ENCODE measurements at regions not wholly inside any gene's neighbourhood (a gene's known extent, or its start where the extent isn't known, plus 50 kb on each side); places are given as distances from the start of the nearest gene placed in this dataset.

DNA sequence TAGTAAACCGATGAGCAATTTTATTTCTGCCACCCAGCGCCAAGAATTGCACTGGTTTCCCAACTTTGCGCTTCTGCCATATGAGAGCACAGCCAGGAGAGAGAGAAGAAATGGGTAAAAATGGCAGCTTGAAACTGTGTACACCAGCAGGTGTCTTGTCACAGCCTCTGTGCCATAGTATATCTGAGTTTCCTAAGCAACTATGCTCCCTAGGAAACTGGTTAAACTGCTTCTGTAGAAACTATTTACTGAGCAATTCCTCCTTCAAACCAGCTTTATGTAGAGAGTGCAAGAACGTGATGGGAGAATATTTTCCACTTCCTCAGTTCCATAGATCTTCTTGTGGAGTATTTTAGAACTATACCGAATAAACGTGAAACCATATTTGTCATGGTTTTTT is 1361.3 kb downstream of the PCDH9 start:
- Histone ChIP-seq H3K4me1 (ENCODE audit: control insufficient read depth, insufficient read depth, low read length) (no peaks in the 10 kb centered on the region), H3K27ac (ENCODE audit: low read length) (no peak overlapping the region), H3K4me3 (ENCODE audit: low read length) (no peak overlapping the region), H3K36me3 (ENCODE audit: control insufficient read depth, insufficient read depth, low read length) (no peaks in the 10 kb centered on the region), H3K27me3 (ENCODE audit: control insufficient read depth, insufficient read depth, low read length) (no peaks in the 10 kb centered on the region), H3K9me3 (ENCODE audit: control insufficient read depth, low read depth, low read length) (no peaks in the 10 kb centered on the region)
- 72% methylated on average over 6 of the region's 6 CpGs for WGBS (ENCODE audit: insufficient coverage, low lambda C conversion rate)
- DNase-seq = no peak

DNA sequence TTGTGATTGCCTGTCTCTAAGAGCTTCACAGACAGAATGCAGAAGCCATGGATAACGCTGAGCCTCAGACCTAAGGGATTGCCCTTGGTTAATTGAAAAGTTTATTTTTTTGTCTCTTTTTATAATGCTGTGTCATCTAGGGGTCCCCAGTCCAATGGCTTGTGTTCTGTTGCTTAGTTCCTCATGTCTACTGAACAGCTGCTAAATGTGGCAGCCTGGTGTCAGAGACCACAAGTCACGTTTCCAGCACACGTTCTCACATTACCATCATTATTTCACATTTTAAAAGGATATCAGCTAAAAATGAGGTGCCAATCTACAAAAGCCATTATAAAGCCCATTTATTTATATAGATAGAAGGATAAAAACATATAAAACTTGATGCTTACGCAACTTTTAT is 1362.0 kb downstream of the PCDH9 start:
- Histone ChIP-seq H3K4me1 (ENCODE audit: control insufficient read depth, insufficient read depth, low read length) (no peaks in the 10 kb centered on the region), H3K36me3 (ENCODE audit: control insufficient read depth, insufficient read depth, low read length) (no peaks in the 10 kb centered on the region), H3K27me3 (ENCODE audit: control insufficient read depth, insufficient read depth, low read length) (no peaks in the 10 kb centered on the region), H3K9me3 (ENCODE audit: control insufficient read depth, low read depth, low read length) (no peaks in the 10 kb centered on the region), H3K27ac (ENCODE audit: low read length) (no peak overlapping the region), H3K4me3 (ENCODE audit: low read length) (no peak overlapping the region)
- 100% methylated on average over 1 of the region's 4 CpGs for WGBS (ENCODE audit: insufficient coverage, low lambda C conversion rate)
- no peak for DNase-seq

DNA sequence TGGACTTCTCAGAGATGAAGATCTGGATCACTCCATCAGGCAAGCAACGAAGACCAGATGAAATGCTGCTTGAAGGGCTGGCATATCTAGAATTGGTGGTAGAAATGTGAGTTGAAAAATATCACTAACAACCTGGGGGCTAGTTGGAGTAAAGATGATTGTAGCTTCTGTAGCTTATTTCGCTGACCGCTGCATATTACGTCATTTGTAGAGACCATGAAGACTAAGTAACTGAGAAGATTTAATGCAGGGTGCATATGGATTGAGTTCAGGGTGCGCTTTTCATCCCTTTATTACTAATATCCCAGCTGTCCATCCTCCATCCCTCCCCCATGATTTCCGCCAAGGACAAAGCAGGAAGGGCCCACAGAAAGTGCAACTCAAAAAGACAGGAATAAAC is 1364.0 kb downstream of the PCDH9 start:
- H3K27ac ChIP-seq (ENCODE audit: low read length) = no peak overlapping the region

DNA sequence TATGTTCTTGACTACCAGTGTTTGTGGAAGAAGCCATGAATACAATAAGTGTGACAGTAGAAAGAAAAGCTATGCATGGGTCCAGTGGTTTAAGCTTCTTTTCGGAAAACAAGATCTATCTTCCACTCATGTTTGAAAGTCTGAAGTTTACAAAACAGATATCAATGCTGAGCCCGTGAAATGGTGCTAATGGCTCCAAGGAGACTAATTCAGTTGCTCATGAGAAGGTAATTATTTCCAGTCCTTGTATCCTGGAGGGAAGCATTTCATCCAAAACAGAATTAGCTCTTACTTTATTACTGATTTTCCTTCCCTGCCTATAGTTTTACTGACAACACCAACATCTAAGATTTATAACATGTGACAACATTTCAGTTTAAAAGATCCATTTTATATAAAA is 1364.9 kb downstream of the PCDH9 start:
- no peaks in the 10 kb centered on the region for H3K4me1 ChIP-seq (ENCODE audit: control insufficient read depth, insufficient read depth, low read length)
- no peak overlapping the region for H3K27ac ChIP-seq (ENCODE audit: low read length)
- no peaks in the 10 kb centered on the region for H3K36me3 ChIP-seq (ENCODE audit: control insufficient read depth, insufficient read depth, low read length)
- WGBS (ENCODE audit: insufficient coverage, low lambda C conversion rate) = no CpG with 5 or more reads among the region's 2 CpGs
- no peak for DNase-seq
- H3K4me3 ChIP-seq (ENCODE audit: low read length) = no peak overlapping the region
- H3K27me3 ChIP-seq (ENCODE audit: control insufficient read depth, insufficient read depth, low read length) = no peaks in the 10 kb centered on the region
- no peaks in the 10 kb centered on the region for H3K9me3 ChIP-seq (ENCODE audit: control insufficient read depth, low read depth, low read length)

More for the DNA sequence above, 1364.0 kb downstream of the PCDH9 start:
- H3K36me3 ChIP-seq (ENCODE audit: control insufficient read depth, insufficient read depth, low read length) = no peaks in the 10 kb centered on the region
- H3K27me3 ChIP-seq (ENCODE audit: control insufficient read depth, insufficient read depth, low read length) = no peaks in the 10 kb centered on the region
- no peaks in the 10 kb centered on the region for H3K9me3 ChIP-seq (ENCODE audit: control insufficient read depth, low read depth, low read length)
- H3K4me1 ChIP-seq (ENCODE audit: control insufficient read depth, insufficient read depth, low read length) = no peaks in the 10 kb centered on the region
- WGBS (ENCODE audit: insufficient coverage, low lambda C conversion rate) = 100% methylated on average over 2 of the region's 6 CpGs
- no peak for DNase-seq
- no peak overlapping the region for H3K4me3 ChIP-seq (ENCODE audit: low read length)

DNA sequence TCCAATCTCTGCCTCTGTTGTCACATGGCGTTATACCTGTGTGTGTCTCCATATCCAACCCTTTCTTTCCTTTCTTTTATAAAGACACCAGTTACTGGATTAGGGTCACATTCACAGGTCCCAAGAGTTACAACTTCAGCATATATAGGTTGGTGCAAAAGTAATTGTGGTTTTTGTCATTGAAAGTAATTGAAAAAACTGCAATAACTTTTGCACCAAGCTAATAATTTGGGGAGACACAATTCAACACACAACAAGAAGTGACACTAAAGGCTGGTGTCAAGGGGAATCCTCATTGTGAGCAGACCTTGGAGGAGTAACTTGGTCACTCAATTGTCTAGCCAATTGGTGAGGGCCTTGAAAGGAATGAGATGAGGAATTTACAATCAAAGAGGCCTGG is 1366.1 kb downstream of the PCDH9 start:
- no CpG with 5 or more reads among the region's 1 CpG for WGBS (ENCODE audit: insufficient coverage, low lambda C conversion rate)
- Histone ChIP-seq H3K4me1 (ENCODE audit: control insufficient read depth, insufficient read depth, low read length) (no peaks in the 10 kb centered on the region), H3K27me3 (ENCODE audit: control insufficient read depth, insufficient read depth, low read length) (no peaks in the 10 kb centered on the region), H3K27ac (ENCODE audit: low read length) (no peak overlapping the region), H3K4me3 (ENCODE audit: low read length) (no peak overlapping the region), H3K9me3 (ENCODE audit: control insufficient read depth, low read depth, low read length) (no peaks in the 10 kb centered on the region), H3K36me3 (ENCODE audit: control insufficient read depth, insufficient read depth, low read length) (no peaks in the 10 kb centered on the region)
- DNase-seq = no peak

DNA sequence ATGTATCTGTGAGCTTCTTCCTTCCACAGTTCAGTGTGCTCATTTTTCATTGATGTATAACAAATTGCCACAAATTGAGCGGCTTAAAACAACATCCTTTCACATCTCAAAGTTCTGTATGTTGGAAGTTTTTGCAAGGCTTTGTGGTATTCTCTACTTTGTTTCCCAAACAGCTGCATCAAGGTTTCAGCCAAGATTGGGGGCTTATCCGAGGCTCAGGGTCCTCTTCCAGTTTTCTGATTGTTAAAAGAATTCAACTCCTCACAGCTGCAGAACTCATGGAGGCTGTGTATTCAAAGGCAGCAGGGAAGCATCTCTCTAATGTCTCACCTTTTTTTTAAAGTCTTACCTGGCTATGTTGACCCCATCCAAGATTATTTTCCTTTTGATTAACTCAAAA is 1369.8 kb downstream of the PCDH9 start:
- DNase-seq = no peak
- H3K27me3 ChIP-seq (ENCODE audit: control insufficient read depth, insufficient read depth, low read length) = no peaks in the 10 kb centered on the region
- H3K9me3 ChIP-seq (ENCODE audit: control insufficient read depth, low read depth, low read length) = no peaks in the 10 kb centered on the region
- no peak overlapping the region for H3K4me3 ChIP-seq (ENCODE audit: low read length)
- H3K4me1 ChIP-seq (ENCODE audit: control insufficient read depth, insufficient read depth, low read length) = no peaks in the 10 kb centered on the region
- no peak overlapping the region for H3K27ac ChIP-seq (ENCODE audit: low read length)
- H3K36me3 ChIP-seq (ENCODE audit: control insufficient read depth, insufficient read depth, low read length) = no peaks in the 10 kb centered on the region
- no CpG with 5 or more reads among the region's 2 CpGs for WGBS (ENCODE audit: insufficient coverage, low lambda C conversion rate)

DNA sequence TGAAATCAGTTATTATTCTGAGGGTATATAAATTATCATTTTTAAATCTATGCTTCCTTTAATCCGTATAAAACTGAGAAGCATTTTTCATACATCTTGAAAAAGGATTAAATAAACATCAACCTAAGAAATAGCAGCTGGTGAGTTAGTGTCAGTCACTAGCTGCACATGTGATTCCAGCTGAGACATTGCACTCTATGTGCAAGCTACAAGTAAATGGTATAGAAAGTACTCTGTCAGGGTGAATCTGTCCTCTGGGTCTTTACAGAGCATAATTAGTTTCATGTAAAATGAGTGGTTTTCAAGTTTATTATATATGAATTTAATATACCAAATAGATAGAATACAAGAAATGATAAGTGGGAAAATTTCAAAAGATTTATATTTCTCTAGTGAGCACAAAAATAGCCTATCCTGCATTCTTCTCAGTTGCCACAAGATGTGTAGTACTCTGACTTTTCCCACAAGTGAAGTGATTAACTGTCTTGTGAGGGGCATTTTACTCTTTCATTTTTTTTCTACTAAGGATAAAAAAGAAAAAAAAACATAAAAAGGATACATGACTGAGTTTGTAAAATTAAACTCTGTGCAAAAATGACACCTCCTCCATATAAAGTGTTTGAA is 1372.1 kb downstream of the PCDH9 start:
- Histone ChIP-seq H3K36me3 (ENCODE audit: control insufficient read depth, insufficient read depth, low read length) (no peaks in the 10 kb centered on the region), H3K4me3 (ENCODE audit: low read length) (no peak overlapping the region), H3K9me3 (ENCODE audit: control insufficient read depth, low read depth, low read length) (no peaks in the 10 kb centered on the region), H3K27ac (ENCODE audit: low read length) (no peak overlapping the region), H3K4me1 (ENCODE audit: control insufficient read depth, insufficient read depth, low read length) (no peaks in the 10 kb centered on the region), H3K27me3 (ENCODE audit: control insufficient read depth, insufficient read depth, low read length) (no peaks in the 10 kb centered on the region)
- no peak for DNase-seq
- WGBS (ENCODE audit: insufficient coverage, low lambda C conversion rate) = no CpG with 5 or more reads among the region's 1 CpG

DNA sequence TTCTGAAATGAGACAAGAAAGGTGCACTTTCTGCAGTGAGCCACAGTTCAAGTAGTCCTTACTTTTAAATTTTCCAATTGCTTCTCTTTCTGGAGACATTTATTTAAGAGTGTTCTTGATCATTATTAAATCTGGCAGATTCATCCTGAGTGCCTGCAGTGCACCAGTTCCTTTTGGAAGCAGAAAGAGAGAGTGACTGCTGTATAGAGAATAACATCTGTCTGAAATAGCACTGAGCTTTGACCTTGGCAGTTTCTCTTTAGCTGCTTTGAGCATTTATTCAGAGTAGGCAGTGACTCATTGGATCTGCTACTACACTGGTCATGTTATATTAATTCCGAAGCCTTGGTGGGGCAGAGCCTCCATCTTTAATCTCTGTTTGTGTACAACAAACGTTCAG is 1373.7 kb downstream of the PCDH9 start:
- DNase-seq = no peak
- Histone ChIP-seq H3K4me1 (ENCODE audit: control insufficient read depth, insufficient read depth, low read length) (no peaks in the 10 kb centered on the region), H3K27ac (ENCODE audit: low read length) (no peak overlapping the region), H3K27me3 (ENCODE audit: control insufficient read depth, insufficient read depth, low read length) (no peaks in the 10 kb centered on the region), H3K36me3 (ENCODE audit: control insufficient read depth, insufficient read depth, low read length) (no peaks in the 10 kb centered on the region), H3K9me3 (ENCODE audit: control insufficient read depth, low read depth, low read length) (no peaks in the 10 kb centered on the region), H3K4me3 (ENCODE audit: low read length) (no peak overlapping the region)
- WGBS (ENCODE audit: insufficient coverage, low lambda C conversion rate) = no CpG with 5 or more reads among the region's 2 CpGs

DNA sequence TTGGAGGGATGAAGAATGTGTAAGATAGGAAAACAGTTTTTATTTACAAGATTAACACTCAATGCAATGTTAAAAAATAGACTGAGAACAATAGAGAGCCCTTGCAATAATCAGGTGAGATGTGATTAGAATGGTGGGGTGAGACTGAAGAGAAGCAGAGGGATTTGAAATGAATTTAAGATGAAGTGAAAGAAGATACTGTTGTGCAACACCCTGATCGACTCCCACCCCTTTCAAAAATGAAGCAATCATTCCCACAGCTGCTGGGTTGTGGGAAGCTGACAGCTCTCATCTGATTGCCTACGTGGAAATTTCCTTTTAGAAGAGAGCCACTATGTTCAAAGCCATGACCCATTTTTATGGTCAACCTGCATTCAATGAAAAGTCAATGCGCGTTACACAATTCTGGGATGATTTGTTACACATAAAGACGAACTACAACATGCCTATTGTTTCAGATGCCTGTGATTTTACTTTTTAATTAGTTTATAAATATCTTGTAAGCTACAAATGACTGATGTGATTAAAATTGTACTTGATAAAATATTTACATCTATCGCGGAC is 1374.8 kb downstream of the PCDH9 start:
- H3K4me3 ChIP-seq (ENCODE audit: low read length) = no peak overlapping the region
- 100% methylated on average over 3 of the region's 7 CpGs for WGBS (ENCODE audit: insufficient coverage, low lambda C conversion rate)

DNA sequence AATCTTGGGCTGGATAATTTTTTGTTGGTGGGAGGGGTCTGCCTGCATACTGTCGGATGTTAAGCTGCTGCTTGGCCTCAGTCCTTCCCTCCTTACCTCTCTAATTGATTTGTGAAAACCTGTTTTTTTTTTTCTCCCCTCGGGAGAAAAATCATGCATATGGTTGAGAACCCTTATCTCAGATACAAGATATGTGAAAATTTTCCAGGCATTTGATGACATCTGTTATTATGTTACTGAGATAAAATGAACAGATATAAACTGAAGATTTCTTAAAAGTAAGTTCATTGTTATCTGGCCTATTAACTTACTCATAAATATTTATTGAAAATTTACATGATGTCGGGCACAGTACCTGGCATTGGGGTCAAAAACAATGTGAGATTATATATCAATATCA is 1375.7 kb downstream of the PCDH9 start:
- no peak for DNase-seq
- 80% methylated on average over 1 of the region's 3 CpGs for WGBS (ENCODE audit: insufficient coverage, low lambda C conversion rate)
- no peaks in the 10 kb centered on the region for H3K36me3 ChIP-seq (ENCODE audit: control insufficient read depth, insufficient read depth, low read length)
- H3K9me3 ChIP-seq (ENCODE audit: control insufficient read depth, low read depth, low read length) = no peaks in the 10 kb centered on the region
- H3K4me1 ChIP-seq (ENCODE audit: control insufficient read depth, insufficient read depth, low read length) = no peaks in the 10 kb centered on the region
- no peak overlapping the region for H3K27ac ChIP-seq (ENCODE audit: low read length)
- no peak overlapping the region for H3K4me3 ChIP-seq (ENCODE audit: low read length)
- no peaks in the 10 kb centered on the region for H3K27me3 ChIP-seq (ENCODE audit: control insufficient read depth, insufficient read depth, low read length)

More for the DNA sequence above, 1374.8 kb downstream of the PCDH9 start:
- Histone ChIP-seq H3K27ac (ENCODE audit: low read length) (no peak overlapping the region), H3K36me3 (ENCODE audit: control insufficient read depth, insufficient read depth, low read length) (no peaks in the 10 kb centered on the region), H3K4me1 (ENCODE audit: control insufficient read depth, insufficient read depth, low read length) (no peaks in the 10 kb centered on the region), H3K9me3 (ENCODE audit: control insufficient read depth, low read depth, low read length) (no peaks in the 10 kb centered on the region), H3K27me3 (ENCODE audit: control insufficient read depth, insufficient read depth, low read length) (no peaks in the 10 kb centered on the region)
- DNase-seq = no peak

DNA sequence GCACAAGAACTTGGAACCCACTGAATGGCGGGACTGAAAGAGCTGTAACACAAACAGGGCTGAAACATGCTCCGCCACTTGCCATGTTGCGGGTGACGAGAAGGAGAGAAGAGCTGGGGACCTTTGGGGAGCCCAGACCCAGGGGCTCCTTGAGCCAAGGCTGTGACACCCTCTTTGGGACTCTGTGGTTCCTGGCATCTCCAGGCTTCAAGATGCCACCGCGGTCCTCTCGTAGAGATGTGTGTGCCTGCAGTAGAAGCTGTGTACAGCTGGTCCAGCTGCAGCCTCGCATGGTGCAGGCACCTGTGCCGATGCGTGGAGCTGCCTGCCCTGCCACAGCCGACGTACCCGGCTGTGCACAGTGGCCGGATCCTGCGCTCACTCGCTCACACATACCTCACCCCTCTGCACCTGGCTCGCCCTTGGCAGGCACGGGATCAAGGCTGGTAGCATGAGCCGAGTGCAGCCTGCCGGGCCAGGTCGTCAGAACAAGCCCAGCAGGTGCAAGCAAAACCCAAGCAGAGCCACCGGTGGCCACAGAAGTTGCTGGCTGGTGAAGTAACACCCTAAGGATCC is 1385.8 kb downstream of the PCDH9 start:
- Histone ChIP-seq H3K4me3 (ENCODE audit: low read length) (no peak overlapping the region), H3K4me1 (ENCODE audit: control insufficient read depth, insufficient read depth, low read length) (no peaks in the 10 kb centered on the region), H3K27me3 (ENCODE audit: control insufficient read depth, insufficient read depth, low read length) (no peaks in the 10 kb centered on the region), H3K27ac (ENCODE audit: low read length) (no peak overlapping the region), H3K9me3 (ENCODE audit: control insufficient read depth, low read depth, low read length) (peaks cover 3% of the 10 kb centered on the region), H3K36me3 (ENCODE audit: control insufficient read depth, insufficient read depth, low read length) (no peaks in the 10 kb centered on the region)
- WGBS (ENCODE audit: insufficient coverage, low lambda C conversion rate) = no CpG with 5 or more reads among the region's 22 CpGs
- no peak for DNase-seq
